ENCODE measurements at regions not wholly inside any gene's neighbourhood (a gene's known extent, or its start where the extent isn't known, plus 50 kb on each side); places are given as distances from the start of the nearest gene placed in this dataset.

DNA sequence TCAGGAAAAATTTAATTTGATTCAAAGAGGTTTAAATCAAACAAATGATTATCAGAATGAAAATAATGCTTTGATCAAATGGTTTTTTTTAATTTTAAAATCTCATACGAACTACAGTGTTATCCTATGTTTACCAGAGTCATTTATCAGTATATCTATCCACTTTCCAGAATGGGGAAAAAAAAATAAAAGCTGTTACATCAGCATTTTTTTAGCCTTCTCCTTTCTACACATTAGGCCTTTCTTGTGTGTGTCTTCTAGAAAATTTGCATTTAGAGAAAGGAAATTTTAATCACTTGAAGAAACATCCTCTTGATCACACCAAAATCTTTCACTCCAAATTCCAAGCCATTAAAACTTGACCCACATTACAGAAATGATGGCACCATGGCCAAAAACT is 608.9 kb upstream of the ID2 start:
- ChIA-PET CTCF (ENCODE audit: low intra/inter-chr PET ratio) (no interaction called here), POLR2A (no interaction called here)
- Histone ChIP-seq H4K20me1 (replicated peaks; ENCODE audit: control insufficient read depth, insufficient read depth, low read length) (no peaks in the 10 kb centered on the region), H3K9me1 (ENCODE audit: control insufficient read depth, insufficient read depth, low read length) (no peaks in the 10 kb centered on the region), H2AFZ (ENCODE audit: low read depth, low read length) (no peak overlapping the region), H3K4me1 (replicated peaks in 1 of 2; ENCODE audit: control insufficient read depth in 2 of 2, insufficient read depth in 2 of 2, low read length in 2 of 2) (no peaks in the 10 kb centered on the region), H3K27me3 (ENCODE audit: control insufficient read depth in 2 of 2, insufficient read depth in 2 of 2, low read length in 2 of 2) (0 out of 5 replicates have a peak, but pooled peaks cover 0 to 5% of the 10 kb centered on the region in 2 experiments), H3K4me2 (ENCODE audit: insufficient read depth, low read length) (no peak overlapping the region), H3K4me3 (no peak overlapping the region), H3K36me3 (ENCODE audit: control insufficient read depth, insufficient read depth, low read length) (no peaks in the 10 kb centered on the region), H3K27ac (ENCODE audit: extremely low read depth, low read depth, low read length) (no peak overlapping the region), H3K79me2 (ENCODE audit: control insufficient read depth, insufficient read depth, low read length) (no peaks in the 10 kb centered on the region), H3K9me3 (replicated peaks; ENCODE audit: control insufficient read depth, insufficient read depth, low read depth, low read length) (no peaks in the 10 kb centered on the region), H3K9ac (ENCODE audit: insufficient read depth in 1 of 2, low read depth in 2 of 2, low read length in 2 of 2) (no peak overlapping the region)
- intact Hi-C loops (cut with micrococcal nuclease) (no loop called here), in situ Hi-C loops (cut with MboI) (no loop called here)
- ATAC-seq = no peak
- no peak for DNase-seq (ENCODE audit: extremely low read depth in 1 of 4, low spot score in 3 of 4)
- no peak for FAIRE-seq
- WGBS (ENCODE audit: insufficient coverage, low coverage, missing lambda C conversion rate) = 0% methylated on average over 1 of the region's 1 CpG
- BruUV-seq (replicated peaks) = no TSS peak
- TF ChIP-seq RBFOX2 (IDR thresholded peaks at IDR 0.05; ENCODE audit: low read depth, low read length) = no peak
- no peak for TF ChIP-seq BHLHE40 (IDR thresholded peaks at IDR 0.05; ENCODE audit: low read length)
- TF ChIP-seq CBX1 (IDR thresholded peaks at IDR 0.05; ENCODE audit: low read depth) = no peak
- TF ChIP-seq, protein P1, sequence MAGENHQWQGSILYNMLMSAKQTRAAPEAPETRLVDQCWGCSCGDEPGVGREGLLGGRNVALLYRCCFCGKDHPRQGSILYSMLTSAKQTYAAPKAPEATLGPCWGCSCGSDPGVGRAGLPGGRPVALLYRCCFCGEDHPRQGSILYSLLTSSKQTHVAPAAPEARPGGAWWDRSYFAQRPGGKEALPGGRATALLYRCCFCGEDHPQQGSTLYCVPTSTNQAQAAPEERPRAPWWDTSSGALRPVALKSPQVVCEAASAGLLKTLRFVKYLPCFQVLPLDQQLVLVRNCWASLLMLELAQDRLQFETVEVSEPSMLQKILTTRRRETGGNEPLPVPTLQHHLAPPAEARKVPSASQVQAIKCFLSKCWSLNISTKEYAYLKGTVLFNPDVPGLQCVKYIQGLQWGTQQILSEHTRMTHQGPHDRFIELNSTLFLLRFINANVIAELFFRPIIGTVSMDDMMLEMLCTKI (IDR thresholded peaks at IDR 0.05; ENCODE audit: partially characterized antibody) = no peak
- no peak for TF ChIP-seq CEBPG (CRISPR knock-in tag; IDR thresholded peaks at IDR 0.05)
- no peak for TF ChIP-seq CEBPG (tag; conservative IDR thresholded peaks at IDR 0.05 in 1 of 2, IDR thresholded peaks at IDR 0.05 in 1 of 2)
- no peak for TF ChIP-seq TAF1 (IDR thresholded peaks at IDR 0.05; ENCODE audit: control insufficient read depth, extremely low read depth, insufficient read depth, low read length, severe bottlenecking)
- TF ChIP-seq MYBL2 (IDR thresholded peaks at IDR 0.05; ENCODE audit: low read depth) = no peak
- TF ChIP-seq MYBL2 (CRISPR knock-in tag; IDR thresholded peaks at IDR 0.05; ENCODE audit: borderline replicate concordance) = no peak
- TF ChIP-seq, protein P2, sequence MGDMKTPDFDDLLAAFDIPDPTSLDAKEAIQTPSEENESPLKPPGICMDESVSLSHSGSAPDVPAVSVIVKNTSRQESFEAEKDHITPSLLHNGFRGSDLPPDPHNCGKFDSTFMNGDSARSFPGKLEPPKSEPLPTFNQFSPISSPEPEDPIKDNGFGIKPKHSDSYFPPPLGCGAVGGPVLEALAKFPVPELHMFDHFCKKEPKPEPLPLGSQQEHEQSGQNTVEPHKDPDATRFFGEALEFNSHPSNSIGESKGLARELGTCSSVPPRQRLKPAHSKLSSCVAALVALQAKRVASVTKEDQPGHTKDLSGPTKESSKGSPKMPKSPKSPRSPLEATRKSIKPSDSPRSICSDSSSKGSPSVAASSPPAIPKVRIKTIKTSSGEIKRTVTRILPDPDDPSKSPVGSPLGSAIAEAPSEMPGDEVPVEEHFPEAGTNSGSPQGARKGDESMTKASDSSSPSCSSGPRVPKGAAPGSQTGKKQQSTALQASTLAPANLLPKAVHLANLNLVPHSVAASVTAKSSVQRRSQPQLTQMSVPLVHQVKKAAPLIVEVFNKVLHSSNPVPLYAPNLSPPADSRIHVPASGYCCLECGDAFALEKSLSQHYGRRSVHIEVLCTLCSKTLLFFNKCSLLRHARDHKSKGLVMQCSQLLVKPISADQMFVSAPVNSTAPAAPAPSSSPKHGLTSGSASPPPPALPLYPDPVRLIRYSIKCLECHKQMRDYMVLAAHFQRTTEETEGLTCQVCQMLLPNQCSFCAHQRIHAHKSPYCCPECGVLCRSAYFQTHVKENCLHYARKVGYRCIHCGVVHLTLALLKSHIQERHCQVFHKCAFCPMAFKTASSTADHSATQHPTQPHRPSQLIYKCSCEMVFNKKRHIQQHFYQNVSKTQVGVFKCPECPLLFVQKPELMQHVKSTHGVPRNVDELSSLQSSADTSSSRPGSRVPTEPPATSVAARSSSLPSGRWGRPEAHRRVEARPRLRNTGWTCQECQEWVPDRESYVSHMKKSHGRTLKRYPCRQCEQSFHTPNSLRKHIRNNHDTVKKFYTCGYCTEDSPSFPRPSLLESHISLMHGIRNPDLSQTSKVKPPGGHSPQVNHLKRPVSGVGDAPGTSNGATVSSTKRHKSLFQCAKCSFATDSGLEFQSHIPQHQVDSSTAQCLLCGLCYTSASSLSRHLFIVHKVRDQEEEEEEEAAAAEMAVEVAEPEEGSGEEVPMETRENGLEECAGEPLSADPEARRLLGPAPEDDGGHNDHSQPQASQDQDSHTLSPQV (IDR thresholded peaks at IDR 0.05) = no peak
- TF ChIP-seq, protein P3, sequence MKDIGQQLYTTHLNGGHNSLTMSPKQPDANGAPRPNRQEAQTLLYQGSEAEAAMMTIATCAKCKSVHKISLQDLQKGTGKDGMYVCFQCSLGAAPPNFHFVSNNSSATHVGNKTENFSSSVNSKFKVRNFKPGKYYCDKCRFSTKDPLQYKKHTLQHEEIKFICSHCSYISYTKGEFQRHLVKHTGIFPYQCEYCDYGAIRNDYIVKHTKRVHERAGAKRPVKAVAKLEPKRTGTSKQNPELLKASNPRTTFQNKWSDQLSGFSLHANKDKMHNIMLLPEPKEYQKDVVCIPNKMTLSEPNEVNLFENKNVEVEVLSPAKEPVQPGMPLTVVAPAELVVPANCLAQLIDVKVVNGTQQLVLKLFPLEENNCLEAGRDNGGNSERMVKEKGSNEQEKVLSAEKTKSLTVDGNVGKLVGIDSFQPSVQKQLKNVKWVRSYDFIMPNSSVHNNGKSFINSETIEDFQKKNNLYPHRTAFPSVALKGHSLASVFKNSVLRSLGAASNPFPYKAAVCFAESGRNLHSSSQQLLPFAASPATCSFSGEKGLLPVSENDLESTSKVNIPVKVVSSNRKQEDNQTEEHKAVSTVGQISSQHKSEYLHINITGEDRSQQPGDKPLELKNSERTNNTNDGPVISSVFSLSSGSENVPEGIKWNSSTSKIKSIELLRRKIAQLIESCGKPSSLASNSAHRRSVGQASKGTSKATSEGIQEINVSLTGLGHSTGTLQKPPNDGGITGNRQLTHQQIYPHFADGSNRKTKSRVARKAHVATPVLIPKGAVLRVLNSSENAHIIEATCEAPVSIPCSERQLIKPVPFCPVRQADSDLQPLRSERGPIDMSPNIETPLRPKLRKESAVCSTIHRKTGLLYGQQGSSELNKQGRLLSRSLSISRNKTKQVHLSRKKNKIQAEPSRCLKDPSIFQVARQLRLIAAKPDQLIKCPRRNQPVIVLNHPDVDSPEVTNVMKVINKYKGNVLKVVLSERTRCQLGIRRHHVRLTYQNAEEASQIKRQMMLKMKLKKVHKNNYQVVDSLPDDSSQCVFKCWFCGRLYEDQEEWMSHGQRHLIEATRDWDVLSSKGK (CRISPR knock-in tag; IDR thresholded peaks at IDR 0.05) = no peak
- TF ChIP-seq SOX6 (IDR thresholded peaks at IDR 0.05) = no peak
- TF ChIP-seq MAFK (IDR thresholded peaks at IDR 0.05; ENCODE audit: low read length) = peak; percentile 16; the same call in 1 of the 2 replicates
- TF ChIP-seq TBL1XR1 (IDR thresholded peaks at IDR 0.05; ENCODE audit: low read length in 2 of 2) = no peak

All from K562 (cell line).